SK-N-SH treated with all-trans-retinoic acid at 6 μM for 48 hours (cell line): ENCODE measurements at regions not wholly inside any gene's neighbourhood (a gene's known extent, or its start where the extent isn't known, plus 50 kb on each side); places are given as distances from the start of the nearest gene placed in this dataset.

ENCODE experiments used
- ATAC-seq: fragments of 200-7000 bp; cut with Tn5 transposase; 3 replicates; pipeline ENCODE4 v1.9.1; 2020; ENCODE audit warnings: mild to moderate bottlenecking, moderate library complexity
- BACH2 ChIP-seq: fragments of 250-450 bp; sonication (Bioruptor Pico); IDR thresholded peaks from 2 replicates; pipeline ENCODE4 v1.9.0; 2021; ENCODE audit warnings: mild to moderate bottlenecking, borderline replicate concordance
- CSDC2 ChIP-seq: fragments of 250-450 bp; sonication (Bioruptor Pico); IDR thresholded peaks from 2 replicates; pipeline ENCODE4 v1.5.0; 2020; ENCODE audit warnings: mild to moderate bottlenecking, moderate library complexity
- CSRNP3 ChIP-seq: fragments of 250-450 bp; sonication (Bioruptor Pico); IDR thresholded peaks from 2 replicates; pipeline ENCODE4 v1.5.1; 2021; ENCODE audit warnings: mild to moderate bottlenecking, moderate library complexity
- ESRRG ChIP-seq: fragments of 250-450 bp; sonication (Bioruptor Pico); IDR thresholded peaks from 2 replicates; pipeline ENCODE4 v1.6.1; 2021; ENCODE audit warnings: mild to moderate bottlenecking
- GLIS3 ChIP-seq: fragments of 250-450 bp; sonication (Bioruptor Pico); IDR thresholded peaks from 2 replicates; pipeline ENCODE4 v1.5.0; 2020; ENCODE audit warnings: mild to moderate bottlenecking, moderate library complexity
- ISL1 ChIP-seq: fragments of 250-450 bp; sonication (Bioruptor Pico); IDR thresholded peaks from 2 replicates; pipeline ENCODE4 v2.1.2; 2022; ENCODE audit warnings: mild to moderate bottlenecking, moderate library complexity
- OSR1 ChIP-seq: fragments of 250-450 bp; sonication (Bioruptor Pico); IDR thresholded peaks from 2 replicates; pipeline ENCODE4 v1.8.0; 2022; ENCODE audit warnings: moderate library complexity, mild to moderate bottlenecking, inconsistent platforms
- PPARA ChIP-seq: fragments of 250-450 bp; sonication (Bioruptor Pico); IDR thresholded peaks from 2 replicates; pipeline ENCODE4 v1.5.0; 2020; ENCODE audit warnings: mild to moderate bottlenecking, borderline replicate concordance
- RARB ChIP-seq: fragments of 250-450 bp; sonication (Bioruptor Pico); IDR thresholded peaks from 2 replicates; pipeline ENCODE4 v1.8.0; 2021; ENCODE audit warnings: mild to moderate bottlenecking, moderate library complexity
- SNAI2 ChIP-seq: fragments of 250-450 bp; sonication (Bioruptor Pico); IDR thresholded peaks from 2 replicates; pipeline ENCODE4 v1.5.0; 2020; ENCODE audit warnings: mild to moderate bottlenecking, moderate library complexity
- TCF4 ChIP-seq: fragments of 250-450 bp; sonication (Bioruptor Pico); IDR thresholded peaks from 2 replicates; pipeline ENCODE4 v1.8.0; 2021; ENCODE audit warnings: mild to moderate bottlenecking, moderate library complexity, borderline replicate concordance
- TOX ChIP-seq: fragments of 250-450 bp; sonication (Bioruptor Pico); IDR thresholded peaks from 2 replicates; pipeline ENCODE4 v1.8.0; 2021; ENCODE audit warnings: mild to moderate bottlenecking, moderate library complexity, borderline replicate concordance
- TSHZ2 ChIP-seq: fragments of 250-450 bp; sonication (Bioruptor Pico); IDR thresholded peaks from 2 replicates; pipeline ENCODE4 v1.5.0; 2020; ENCODE audit warnings: mild to moderate bottlenecking, moderate library complexity
- ZC3H10 ChIP-seq: fragments of 250-450 bp; sonication (Bioruptor Pico); IDR thresholded peaks from 2 replicates; pipeline ENCODE4 v1.5.1; 2021; ENCODE audit warnings: mild to moderate bottlenecking, moderate library complexity
- ZFP3 ChIP-seq: fragments of 250-450 bp; sonication (Bioruptor Pico); IDR thresholded peaks from 2 replicates; pipeline ENCODE4 v1.5.0; 2020; ENCODE audit warnings: mild to moderate bottlenecking, moderate library complexity
- ZFP30 ChIP-seq: fragments of 450-650 bp; formaldehyde crosslinking; IDR thresholded peaks from 2 replicates; pipeline ENCODE4 v1.5.0; 2022; ENCODE audit warnings: mild to moderate bottlenecking, moderate library complexity
- ZNF565 ChIP-seq: fragments of 450-650 bp; formaldehyde crosslinking; conservative IDR thresholded peaks from 2 replicates; pipeline ENCODE4 v1.5.0; 2020; ENCODE audit warnings: low read depth, mild to moderate bottlenecking, moderate library complexity
- ZNF70 ChIP-seq: fragments of 450-650 bp; formaldehyde crosslinking; IDR thresholded peaks from 2 replicates; pipeline ENCODE4 v1.5.0; 2020; ENCODE audit warnings: mild to moderate bottlenecking, moderate library complexity
- ZNF8 ChIP-seq: fragments of 450-650 bp; formaldehyde crosslinking; IDR thresholded peaks from 2 replicates; pipeline ENCODE4 v1.5.0; 2020; ENCODE audit warnings: mild to moderate bottlenecking, moderate library complexity
- TF ChIP-seq, protein P1 (sequence below): fragments of 250-450 bp; sonication (Bioruptor Pico); IDR thresholded peaks from 2 replicates; pipeline ENCODE4 v1.5.1; 2020; ENCODE audit warnings: low read depth, mild to moderate bottlenecking, moderate library complexity

GRCh38 chr19:28828276-28828870, 384.6 kb downstream of the UQCRFS1 start:
- TF ChIP-seq TOX (CRISPR knock-in tag) (no peak), OSR1 (no peak), CSDC2 (CRISPR knock-in tag) (no peak), BACH2 (CRISPR knock-in tag) (no peak), ISL1 (CRISPR knock-in tag) (no peak)
- TF ChIP-seq, protein P1, sequence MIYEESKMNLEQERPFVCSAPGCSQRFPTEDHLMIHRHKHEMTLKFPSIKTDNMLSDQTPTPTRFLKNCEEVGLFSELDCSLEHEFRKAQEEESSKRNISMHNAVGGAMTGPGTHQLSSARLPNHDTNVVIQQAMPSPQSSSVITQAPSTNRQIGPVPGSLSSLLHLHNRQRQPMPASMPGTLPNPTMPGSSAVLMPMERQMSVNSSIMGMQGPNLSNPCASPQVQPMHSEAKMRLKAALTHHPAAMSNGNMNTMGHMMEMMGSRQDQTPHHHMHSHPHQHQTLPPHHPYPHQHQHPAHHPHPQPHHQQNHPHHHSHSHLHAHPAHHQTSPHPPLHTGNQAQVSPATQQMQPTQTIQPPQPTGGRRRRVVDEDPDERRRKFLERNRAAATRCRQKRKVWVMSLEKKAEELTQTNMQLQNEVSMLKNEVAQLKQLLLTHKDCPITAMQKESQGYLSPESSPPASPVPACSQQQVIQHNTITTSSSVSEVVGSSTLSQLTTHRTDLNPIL, result no peak
- TF ChIP-seq, all 23 proteins: peak for 0
- ATAC-seq, result no peak

GRCh38 chr19:28827382-28827781, 385.6 kb downstream of the UQCRFS1 start:
- TF ChIP-seq RARB (CRISPR knock-in tag), result no peak
- ATAC-seq, result no peak

- TF ChIP-seq ZNF565 (CRISPR knock-in tag) (no peak), CSRNP3 (CRISPR knock-in tag) (no peak), ISL1 (CRISPR knock-in tag) (no peak)
- TF ChIP-seq, all 23 proteins: peak for 0
- ATAC-seq, result no peak
These were observed 389.5 kb downstream of the UQCRFS1 start for GRCh38 chr19:28823338-28823961.

- ATAC-seq, result no peak
These were observed 392.7 kb downstream of the UQCRFS1 start for GRCh38 chr19:28820289-28820688.

GRCh38 chr19:28815257-28815656, 397.7 kb downstream of the UQCRFS1 start:
- no peak for ATAC-seq
- TF ChIP-seq BACH2 (CRISPR knock-in tag) (no peak), CSDC2 (CRISPR knock-in tag) (no peak), ZFP3 (no peak), ZNF8 (CRISPR knock-in tag) (no peak), ZNF565 (CRISPR knock-in tag) (no peak), ESRRG (no peak), TSHZ2 (CRISPR knock-in tag) (no peak), ZFP30 (CRISPR knock-in tag) (no peak), SNAI2 (CRISPR knock-in tag) (no peak), OSR1 (no peak), PPARA (CRISPR knock-in tag) (no peak)

More at GRCh38 chr19:28820289-28820688, 392.7 kb downstream of the UQCRFS1 start:
- TF ChIP-seq CSRNP3 (CRISPR knock-in tag) (no peak), ESRRG (no peak), TCF4 (CRISPR knock-in tag) (no peak), ZNF70 (no peak), ISL1 (CRISPR knock-in tag) (no peak), TSHZ2 (CRISPR knock-in tag) (no peak), ZC3H10 (CRISPR knock-in tag) (no peak), GLIS3 (CRISPR knock-in tag) (no peak), PPARA (CRISPR knock-in tag) (no peak)
